HepG2 (cell line): ENCODE measurements at regions not wholly inside any gene's neighbourhood (a gene's known extent, or its start where the extent isn't known, plus 50 kb on each side); places are given as distances from the start of the nearest gene placed in this dataset.

Experiments used
- ATAC-seq: fragments of 200-7000 bp; cut with Tn5 transposase; 3 replicates; pipeline ENCODE4 v1.9.1; 2020; ENCODE audit warnings: mild to moderate bottlenecking, moderate library complexity
- BruUV-seq: library from RNA; stranded (reverse); fragments of 400-500 nt; replicated peaks from 2 replicates; lab custom pipeline; 2021; lab: Mats Ljungman, UMichigan
- CTCF ChIA-PET: fragments of 300-600 bp; formaldehyde crosslinking; extraction: SDS; loops from one replicate; lab custom pipeline; 2021; ENCODE audit warnings: low total read pairs, inconsistent platforms, low intra/inter-chr PET ratio; lab: Yijun Ruan, JAX
- POLR2A ChIA-PET: fragments of 350-600 bp; sonication (Branson Sonifier 250); formaldehyde crosslinking; loops from one replicate; lab custom pipeline; 2020; ENCODE audit warnings: antibody characterized with exemption, inconsistent platforms; lab: Yijun Ruan, JAX
- DNase-seq: peaks from one replicate; pipeline ENCODE4 v3.0.0-alpha.2; 2015; ENCODE audit warnings: low spot score
- FAIRE-seq: peaks from 3 replicates; lab custom pipeline; 2011; peaks lifted over from hg19 to GRCh38; lab: Jason Lieb, UNC
- H2AFZ ChIP-seq: one replicate; pipeline ENCODE4 v1.6.1; 2011; ENCODE audit warnings: low read length, inconsistent platforms
- H3K27ac ChIP-seq: fragments of 300-600 bp; 3 replicates; pipeline ENCODE4 v1.8.0; 2011; ENCODE audit warnings: mixed run types, mild to moderate bottlenecking, mixed read lengths, low read length, inconsistent platforms; ENCODE audit not compliant: insufficient read depth; ENCODE audit errors: extremely low read length
- H3K27me3 ChIP-seq, 2 experiments: fragments of 200-600 bp in 1 of 2; 2 replicates in 1 of 2; 3 replicates in 1 of 2; pipeline versions ENCODE4 v1.6.0 to v1.8.0; 2011; ENCODE audit warnings: low read length in 2 of 2, mild to moderate bottlenecking in 2 of 2, moderate library complexity in 2 of 2, inconsistent platforms in 1 of 2; ENCODE audit not compliant: insufficient read depth in 2 of 2, control insufficient read depth in 1 of 2
- H3K36me3 ChIP-seq, 2 experiments: fragments of 200-600 bp in 1 of 2; replicated peaks in 1 of 2; 2 replicates in 1 of 2; 3 replicates in 1 of 2; pipeline versions ENCODE4 v1.5.1 to v1.8.0; 2011; ENCODE audit warnings: low read length in 2 of 2, inconsistent platforms in 1 of 2; ENCODE audit not compliant: insufficient read depth in 2 of 2, control insufficient read depth in 1 of 2
- H3K4me1 ChIP-seq: 2 replicates; pipeline ENCODE4 v1.5.1; 2012; ENCODE audit warnings: low read length, inconsistent platforms; ENCODE audit not compliant: insufficient read depth
- H3K4me2 ChIP-seq: 2 replicates; pipeline ENCODE4 v1.6.0; 2011; ENCODE audit warnings: low read depth, low read length, inconsistent platforms
- H3K4me3 ChIP-seq, 3 experiments: fragments of 200-600 bp in 1 of 3; sonication (generic), shearing (Covaris generic) in 1 of 3; replicated peaks in 1 of 3; 2 replicates each; pipeline ENCODE4 v1.5.1; 2011 to 2016; ENCODE audit warnings: low read length in 3 of 3, inconsistent platforms in 2 of 3, low read depth in 2 of 3, mild to moderate bottlenecking in 2 of 3, control low read depth in 1 of 3, mixed read lengths in 1 of 3; ENCODE audit not compliant: insufficient read depth in 1 of 3
- H3K79me2 ChIP-seq: one replicate; pipeline ENCODE4 v1.6.1; 2011; ENCODE audit warnings: low read length, inconsistent platforms; ENCODE audit not compliant: insufficient read depth
- H3K9ac ChIP-seq: 2 replicates; pipeline ENCODE4 v1.6.0; 2011; ENCODE audit warnings: mild to moderate bottlenecking, low read depth, low read length, inconsistent platforms; ENCODE audit not compliant: insufficient read depth
- H3K9me3 ChIP-seq: 2 replicates; pipeline ENCODE4 v1.5.1; 2012; ENCODE audit warnings: mild to moderate bottlenecking, low read length
- H4K20me1 ChIP-seq: 2 replicates; pipeline ENCODE4 v1.6.0; 2011; ENCODE audit warnings: inconsistent platforms, mild to moderate bottlenecking, low read length, moderate library complexity; ENCODE audit not compliant: insufficient read depth
- CTCF ChIP-seq: sonication (generic); formaldehyde crosslinking; IDR thresholded peaks from 2 replicates; pipeline ENCODE4 v1.5.0; 2020; ENCODE audit warnings: mild to moderate bottlenecking, missing genetic modification reagents, moderate library complexity
- FOXM1 ChIP-seq: sonication (generic); formaldehyde crosslinking; IDR thresholded peaks from 2 replicates; pipeline ENCODE4 v1.5.0; 2020; ENCODE audit warnings: missing genetic modification reagents
- MAFK ChIP-seq, 2 experiments: IDR thresholded peaks in 1 of 2; conservative IDR thresholded peaks in 1 of 2; 2 replicates each; pipeline ENCODE4 v1.6.1; 2011; ENCODE audit warnings: improper control_type of control experiment in 2 of 2, low read length in 2 of 2
- MEIS1 ChIP-seq: sonication (generic); formaldehyde crosslinking; IDR thresholded peaks from 2 replicates; pipeline ENCODE4 v1.9.0; 2021; ENCODE audit warnings: mild to moderate bottlenecking, missing genetic modification reagents, moderate library complexity, borderline replicate concordance
- STAG1 ChIP-seq: sonication (generic); formaldehyde crosslinking; IDR thresholded peaks from 2 replicates; pipeline ENCODE4 v1.4.0; 2020; ENCODE audit warnings: missing genetic modification reagents
- ZBTB42 ChIP-seq: sonication (generic); formaldehyde crosslinking; IDR thresholded peaks from 2 replicates; pipeline ENCODE4 v1.5.0; 2020; ENCODE audit warnings: mild to moderate bottlenecking, missing genetic modification reagents
- ZC3H13 ChIP-seq: sonication (generic); formaldehyde crosslinking; IDR thresholded peaks from 2 replicates; pipeline ENCODE4 v1.8.1; 2023; ENCODE audit warnings: mild to moderate bottlenecking, missing genetic modification reagents, moderate library complexity
- ZMAT3 ChIP-seq: sonication (generic); formaldehyde crosslinking; conservative IDR thresholded peaks from 2 replicates; pipeline ENCODE4 v1.7.0; 2021; ENCODE audit warnings: missing genetic modification reagents
- ZNF282 ChIP-seq: fragments of 450-650 bp; IDR thresholded peaks from 2 replicates; pipeline ENCODE4 v1.6.1; 2018; ENCODE audit not compliant: partially characterized antibody
- ZNF724P ChIP-seq: sonication (generic); formaldehyde crosslinking; IDR thresholded peaks from 2 replicates; pipeline ENCODE4 v1.8.0; 2022; ENCODE audit warnings: missing genetic modification reagents, borderline replicate concordance
- WGBS: methylation state at CpG from one replicate; pipeline ENCODE4 v1.1.6; 2017; ENCODE audit warnings: low lambda C conversion rate; 5-methylcytosine and 5-hydroxymethylcytosine counted together
- in situ Hi-C: cut with HindIII; loops from 2 replicates; pipeline ENCODE4 v1.10.0; 2017; ENCODE audit warnings: low pct_unique_long_range_greater_than_20kb; ENCODE audit not compliant: extremely low pct_ligation_motif_present
- intact Hi-C: fragments of 100-400 bp; cut with micrococcal nuclease; formaldehyde crosslinking; loops from one replicate; pipeline ENCODE4 v1.10.0; 2022; ENCODE audit not compliant: unreplicated experiment

GRCh38 chr1:213466541-213466940 lies 415.5 kb downstream of the RPS6KC1 start (continued):
- TF ChIP-seq MAFK (conservative IDR thresholded peaks at IDR 0.05 in 1 of 2, IDR thresholded peaks at IDR 0.05 in 1 of 2; ENCODE audit: low read length in 2 of 2) (no peak), MEIS1 (CRISPR knock-in tag) (no peak), ZMAT3 (CRISPR knock-in tag) (no peak), ZNF282 (no peak), ZNF724P (CRISPR knock-in tag) (no peak), ZC3H13 (CRISPR knock-in tag) (no peak), FOXM1 (CRISPR knock-in tag) (no peak)
- TF ChIP-seq, all 625 proteins: peak for 0

DNA sequence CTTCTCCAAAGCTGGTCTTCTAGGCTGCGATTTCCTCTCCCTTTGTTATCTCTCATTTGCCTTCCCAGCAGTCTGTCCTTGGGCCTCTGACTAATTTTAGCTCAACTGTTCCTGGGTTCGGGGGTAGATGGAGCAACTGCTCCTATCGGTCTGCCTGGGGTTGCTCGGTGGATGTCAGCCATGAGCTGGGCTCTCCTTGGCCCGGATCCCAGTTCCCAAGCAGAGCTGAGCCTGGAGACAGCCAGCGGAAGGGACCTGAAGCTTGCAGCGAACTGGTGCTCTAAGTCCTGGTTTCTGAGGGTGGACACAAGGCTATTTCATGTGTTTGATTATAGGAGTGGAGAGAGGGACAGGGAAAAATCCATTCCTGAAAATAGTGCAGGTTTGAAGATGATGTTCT lies 423.0 kb downstream of the RPS6KC1 start:
- H3K4me1 ChIP-seq, result peaks cover 16% of the 10 kb centered on the region; the same call in 1 of the 2 replicates
- ATAC-seq (peak; percentile 83), FAIRE-seq (no peak), DNase-seq (peak; percentile 7)
- no peaks in the 10 kb centered on the region for H4K20me1 ChIP-seq
- H3K79me2 ChIP-seq, result no peaks in the 10 kb centered on the region
- POLR2A ChIA-PET, result interaction anchor here (0.5 kb wide), 1 partner anchor 100 kb away, joined by 3 read pairs; no protein-coding TSS in a partner anchor
- in situ Hi-C loops (no loop called here), intact Hi-C loops (no loop called here)
- BruUV-seq, result no TSS peak
- H3K9me3 ChIP-seq, result no peaks in the 10 kb centered on the region
- H3K9ac ChIP-seq, result no peak overlapping the region
- 22% methylated on average over 7 of the region's 7 CpGs for WGBS
- no peak overlapping the region for H3K27ac ChIP-seq
- H3K27me3 ChIP-seq, result peaks cover 0 to 2% of the 10 kb centered on the region in 2 experiments; a peak in 1 of 5 replicates
- no peak overlapping the region for H2AFZ ChIP-seq
- CTCF ChIA-PET, result no interaction called here
- TF ChIP-seq ZBTB42 (no peak), CTCF (CRISPR knock-in tag) (0 out of 2 replicates have a peak, but pooled peaks have one; percentile 17), STAG1 (0 out of 2 replicates have a peak, but pooled peaks have one; percentile 13)
- TF ChIP-seq, all 625 proteins: peak for 2
- H3K36me3 ChIP-seq, result no peaks in the 10 kb centered on the region
- H3K4me2 ChIP-seq, result peak overlapping the region; percentile 50
- H3K4me3 ChIP-seq, result peak overlapping the region in 1 of 3 experiments; percentile 23; a peak in 1 of 6 replicates
